SHP77 (cell line): ENCODE measurements at regions not wholly inside any gene's neighbourhood (a gene's known extent, or its start where the extent isn't known, plus 50 kb on each side); places are given as distances from the start of the nearest gene placed in this dataset.
"Not testable (repeated sequence)": the region's sequence is repeated elsewhere in the genome, so short reads cannot be mapped to it uniquely, and the experiment has no call there.

Source experiments
- DNase-seq, 2 experiments: peaks; one replicate each; lab custom pipeline; 2025; lab: John Stamatoyannopoulos, UW

GRCh38 chr16:86716649-86717048 is 138.3 kb downstream of the FOXL1 start:
- no peak for DNase-seq

GRCh38 chr16:86718118-86718517 is 139.8 kb downstream of the FOXL1 start:
- DNase-seq, result no peak

- no peak for DNase-seq
Measured at GRCh38 chr16:86722970-86723369, 144.6 kb downstream of the FOXL1 start.

- DNase-seq, result no peak
Measured at GRCh38 chr16:86723689-86724088, 145.3 kb downstream of the FOXL1 start.

- DNase-seq, result no peak
Measured at GRCh38 chr16:86725401-86725800, 147.1 kb downstream of the FOXL1 start.

GRCh38 chr16:86726340-86726739 is 148.0 kb downstream of the FOXL1 start:
- no peak for DNase-seq

GRCh38 chr16:86727131-86727530 is 148.8 kb downstream of the FOXL1 start:
- no peak for DNase-seq

- no peak for DNase-seq
Measured at GRCh38 chr16:86727632-86728031, 149.3 kb downstream of the FOXL1 start.

- no peak for DNase-seq
Measured at GRCh38 chr16:86729686-86730085, 151.3 kb downstream of the FOXL1 start.

- DNase-seq, result no peak
Measured at GRCh38 chr16:86730086-86730485, 151.7 kb downstream of the FOXL1 start.

- DNase-seq, result no peak
Measured at GRCh38 chr16:86730597-86730996, 152.2 kb downstream of the FOXL1 start.

GRCh38 chr16:86732621-86733295 is 154.4 kb downstream of the FOXL1 start:
- no peak for DNase-seq

- DNase-seq, result no peak
Measured at GRCh38 chr16:86733546-86734254, 155.4 kb downstream of the FOXL1 start.

- no peak for DNase-seq
Measured at GRCh38 chr16:86734543-86735460, 156.5 kb downstream of the FOXL1 start.

- DNase-seq, result no peak
Measured at GRCh38 chr16:86735727-86736126, 157.4 kb downstream of the FOXL1 start.

- DNase-seq, result no peak
Measured at GRCh38 chr16:86736502-86736901, 158.2 kb downstream of the FOXL1 start.

- DNase-seq, result no peak
Measured at GRCh38 chr16:86737083-86737482, 158.7 kb downstream of the FOXL1 start.

- DNase-seq, result not testable (repeated sequence)
Measured at GRCh38 chr16:86738322-86738721, 160.0 kb downstream of the FOXL1 start.

GRCh38 chr16:86739178-86739577 is 160.8 kb downstream of the FOXL1 start:
- no peak for DNase-seq

GRCh38 chr16:86739808-86740207 is 161.5 kb downstream of the FOXL1 start:
- DNase-seq, result no peak

GRCh38 chr16:86740298-86740697 is 161.9 kb downstream of the FOXL1 start:
- DNase-seq, result no peak
